ENCODE measurements at regions not wholly inside any gene's neighbourhood (a gene's known extent, or its start where the extent isn't known, plus 50 kb on each side); places are given as distances from the start of the nearest gene placed in this dataset.

- Histone ChIP-seq H3K4me3 (ENCODE audit: low read depth, low read length) (no peak overlapping the region), H3K36me3 (ENCODE audit: control insufficient read depth in 2 of 2, insufficient read depth in 1 of 2, low read length in 2 of 2) (no peaks in the 10 kb centered on the region), H3K4me1 (ENCODE audit: control insufficient read depth, insufficient read depth, low read length) (no peaks in the 10 kb centered on the region), H3K9me3 (ENCODE audit: control insufficient read depth, insufficient read depth, low read depth, low read length) (no peaks in the 10 kb centered on the region), H3K27ac (ENCODE audit: extremely low read depth, low read depth, low read length) (no peak overlapping the region)
- ChIA-PET POLR2A (no interaction called here), CTCF (no interaction called here)
- TF ChIP-seq ZNF157 (tag by site-specific recombination; IDR thresholded peaks at IDR 0.05), result no peak
- no peak for TF ChIP-seq TRIM28 (IDR thresholded peaks at IDR 0.05; ENCODE audit: borderline replicate concordance, low read length)
- no peak for TF ChIP-seq ZNF341 (tag by site-specific recombination; IDR thresholded peaks at IDR 0.05; ENCODE audit: low read depth)
- TF ChIP-seq ZNF223 (tag by site-specific recombination; IDR thresholded peaks at IDR 0.05), result no peak
- no peak for TF ChIP-seq MYNN (tag by site-specific recombination; IDR thresholded peaks at IDR 0.05; ENCODE audit: borderline replicate concordance)
- TF ChIP-seq ZIC2 (tag by site-specific recombination; IDR thresholded peaks at IDR 0.05), result no peak
- no peak for TF ChIP-seq ZNF146 (tag by site-specific recombination; IDR thresholded peaks at IDR 0.05)
- no peak for TF ChIP-seq ZNF184 (tag by site-specific recombination; IDR thresholded peaks at IDR 0.05)
- TF ChIP-seq KLF10 (tag by site-specific recombination; IDR thresholded peaks at IDR 0.05), result no peak
- TF ChIP-seq ZNF660 (tag by site-specific recombination; IDR thresholded peaks at IDR 0.05), result no peak
- no peak for TF ChIP-seq ZNF221 (tag by site-specific recombination; IDR thresholded peaks at IDR 0.05; ENCODE audit: borderline replicate concordance)
- TF ChIP-seq ZFP41 (tag by site-specific recombination; IDR thresholded peaks at IDR 0.05; ENCODE audit: borderline replicate concordance), result no peak
- no peak for TF ChIP-seq SCRT2 (tag by site-specific recombination; IDR thresholded peaks at IDR 0.05)
- no peak for TF ChIP-seq ZNF677 (tag by site-specific recombination; IDR thresholded peaks at IDR 0.05)
- no peak for TF ChIP-seq ZFP69B (tag by site-specific recombination; IDR thresholded peaks at IDR 0.05)
- no peak for TF ChIP-seq PRDM10 (tag by site-specific recombination; IDR thresholded peaks at IDR 0.05)
- no peak for TF ChIP-seq GLI2 (tag by site-specific recombination; IDR thresholded peaks at IDR 0.05; ENCODE audit: borderline replicate concordance, low read depth)
- TF ChIP-seq ZNF23 (tag by site-specific recombination; IDR thresholded peaks at IDR 0.05; ENCODE audit: borderline replicate concordance), result no peak
- TF ChIP-seq ZNF155 (tag by site-specific recombination; IDR thresholded peaks at IDR 0.05), result no peak
- TF ChIP-seq OSR2 (tag by site-specific recombination; IDR thresholded peaks at IDR 0.05), result no peak
Measured at GRCh38 chr20:39699166-39699725, 737.1 kb downstream of the DHX35 start.

- CTCF ChIA-PET, result no interaction called here
- POLR2A ChIA-PET, result no interaction called here
- H3K9me3 ChIP-seq (ENCODE audit: control insufficient read depth, insufficient read depth, low read depth, low read length), result no peaks in the 10 kb centered on the region
Measured at GRCh38 chr20:39698752-39699151, 736.6 kb downstream of the DHX35 start.

More at GRCh38 chr20:39698752-39699151, 736.6 kb downstream of the DHX35 start:
- TF ChIP-seq ZNF596 (tag by site-specific recombination; IDR thresholded peaks at IDR 0.05), result no peak
- no peak for TF ChIP-seq ZBTB8A (tag by site-specific recombination; IDR thresholded peaks at IDR 0.05)
- no peak for TF ChIP-seq ZNF629 (tag by site-specific recombination; IDR thresholded peaks at IDR 0.05)
- TF ChIP-seq ZNF626 (tag by site-specific recombination; IDR thresholded peaks at IDR 0.05), result no peak
- TF ChIP-seq ZBTB7A (tag by site-specific recombination; IDR thresholded peaks at IDR 0.05; ENCODE audit: low read depth), result no peak
- no peak for TF ChIP-seq ZNF48 (tag by site-specific recombination; IDR thresholded peaks at IDR 0.05)
- no peak for TF ChIP-seq HIC1 (tag by site-specific recombination; IDR thresholded peaks at IDR 0.05)
- no peak for TF ChIP-seq ZNF18 (tag by site-specific recombination; IDR thresholded peaks at IDR 0.05)
- no peak for TF ChIP-seq SETDB1 (IDR thresholded peaks at IDR 0.05; ENCODE audit: insufficient read length, low read length)
- TF ChIP-seq ZNF585B (tag by site-specific recombination; IDR thresholded peaks at IDR 0.05), result no peak
- H3K27ac ChIP-seq (ENCODE audit: extremely low read depth, low read depth, low read length), result no peak overlapping the region
- H3K4me3 ChIP-seq (ENCODE audit: low read depth, low read length), result no peak overlapping the region
- no peaks in the 10 kb centered on the region for H3K36me3 ChIP-seq (ENCODE audit: control insufficient read depth in 2 of 2, insufficient read depth in 1 of 2, low read length in 2 of 2)
- no peaks in the 10 kb centered on the region for H3K4me1 ChIP-seq (ENCODE audit: control insufficient read depth, insufficient read depth, low read length)

All from HEK293 (cell line).